ENCODE measurements at regions not wholly inside any gene's neighbourhood (a gene's known extent, or its start where the extent isn't known, plus 50 kb on each side); places are given as distances from the start of the nearest gene placed in this dataset.

GRCh38 chr4:100290585-100290984 lies 100.3 kb upstream of the DDIT4L start:
- TF ChIP-seq, protein P1, sequence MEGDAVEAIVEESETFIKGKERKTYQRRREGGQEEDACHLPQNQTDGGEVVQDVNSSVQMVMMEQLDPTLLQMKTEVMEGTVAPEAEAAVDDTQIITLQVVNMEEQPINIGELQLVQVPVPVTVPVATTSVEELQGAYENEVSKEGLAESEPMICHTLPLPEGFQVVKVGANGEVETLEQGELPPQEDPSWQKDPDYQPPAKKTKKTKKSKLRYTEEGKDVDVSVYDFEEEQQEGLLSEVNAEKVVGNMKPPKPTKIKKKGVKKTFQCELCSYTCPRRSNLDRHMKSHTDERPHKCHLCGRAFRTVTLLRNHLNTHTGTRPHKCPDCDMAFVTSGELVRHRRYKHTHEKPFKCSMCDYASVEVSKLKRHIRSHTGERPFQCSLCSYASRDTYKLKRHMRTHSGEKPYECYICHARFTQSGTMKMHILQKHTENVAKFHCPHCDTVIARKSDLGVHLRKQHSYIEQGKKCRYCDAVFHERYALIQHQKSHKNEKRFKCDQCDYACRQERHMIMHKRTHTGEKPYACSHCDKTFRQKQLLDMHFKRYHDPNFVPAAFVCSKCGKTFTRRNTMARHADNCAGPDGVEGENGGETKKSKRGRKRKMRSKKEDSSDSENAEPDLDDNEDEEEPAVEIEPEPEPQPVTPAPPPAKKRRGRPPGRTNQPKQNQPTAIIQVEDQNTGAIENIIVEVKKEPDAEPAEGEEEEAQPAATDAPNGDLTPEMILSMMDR (IDR thresholded peaks at IDR 0.05; ENCODE audit: extremely low read depth, low read depth, low read length) = no peak
- Histone ChIP-seq H3K4me2 (ENCODE audit: insufficient read depth, low read length) (no peak overlapping the region), H3K36me3 (ENCODE audit: insufficient read depth, low read length) (no peaks in the 10 kb centered on the region), H4K20me1 (ENCODE audit: insufficient read depth, low read length) (no peaks in the 10 kb centered on the region), H3K27me3 (ENCODE audit: insufficient read depth, low read length) (no peaks in the 10 kb centered on the region), H3K4me1 (ENCODE audit: insufficient read depth, low read length) (peaks cover 12% of the 10 kb centered on the region), H3K4me3 (ENCODE audit: insufficient read depth, low read length) (no peak overlapping the region), H3K27ac (ENCODE audit: low read depth, low read length) (no peak overlapping the region), H3K79me2 (ENCODE audit: insufficient read depth, low read length) (no peaks in the 10 kb centered on the region), H3K9me3 (ENCODE audit: low read depth, low read length) (no peaks in the 10 kb centered on the region), H2AFZ (ENCODE audit: low read length) (no peak overlapping the region)
- DNase-seq (ENCODE audit: insufficient read length, low spot score, missing footprints) = no peak

- H3K9me3 ChIP-seq (ENCODE audit: low read depth, low read length) = no peaks in the 10 kb centered on the region
- H3K36me3 ChIP-seq (ENCODE audit: insufficient read depth, low read length) = no peaks in the 10 kb centered on the region
- no peaks in the 10 kb centered on the region for H3K27me3 ChIP-seq (ENCODE audit: insufficient read depth, low read length)
- H2AFZ ChIP-seq (ENCODE audit: low read length) = no peak overlapping the region
- no peaks in the 10 kb centered on the region for H3K79me2 ChIP-seq (ENCODE audit: insufficient read depth, low read length)
- no peak overlapping the region for H3K4me2 ChIP-seq (ENCODE audit: insufficient read depth, low read length)
- H3K27ac ChIP-seq (ENCODE audit: low read depth, low read length) = no peak overlapping the region
- peaks cover 12% of the 10 kb centered on the region for H3K4me1 ChIP-seq (ENCODE audit: insufficient read depth, low read length)
- TF ChIP-seq, protein P1 (IDR thresholded peaks at IDR 0.05; ENCODE audit: extremely low read depth, low read depth, low read length) = no peak
- H4K20me1 ChIP-seq (ENCODE audit: insufficient read depth, low read length) = no peaks in the 10 kb centered on the region
- no peak for DNase-seq (ENCODE audit: insufficient read length, low spot score, missing footprints)
- no peak overlapping the region for H3K4me3 ChIP-seq (ENCODE audit: insufficient read depth, low read length)
Measured at GRCh38 chr4:100289946-100290345, 99.7 kb upstream of the DDIT4L start.

DNA sequence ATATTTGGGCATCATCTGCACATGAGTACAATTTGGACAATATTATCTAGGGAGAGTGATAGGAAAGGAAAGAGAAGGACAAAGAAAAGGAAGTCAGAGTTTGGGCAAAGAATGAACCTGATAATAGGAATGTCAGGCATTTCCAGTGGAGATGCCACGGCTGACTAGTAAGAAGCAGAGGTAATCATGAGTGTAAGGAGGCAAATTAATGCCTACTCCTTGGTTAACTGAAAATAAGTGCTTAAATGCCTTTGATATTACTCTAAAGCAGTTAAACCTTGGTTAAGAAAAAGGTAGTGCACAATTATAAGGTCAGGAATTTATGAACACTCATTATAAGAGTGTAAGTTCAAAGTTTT lies 99.2 kb upstream of the DDIT4L start:
- Histone ChIP-seq H3K4me2 (ENCODE audit: insufficient read depth, low read length) (no peak overlapping the region), H3K79me2 (ENCODE audit: insufficient read depth, low read length) (no peaks in the 10 kb centered on the region), H3K36me3 (ENCODE audit: insufficient read depth, low read length) (no peaks in the 10 kb centered on the region), H3K4me1 (ENCODE audit: insufficient read depth, low read length) (peaks cover 12% of the 10 kb centered on the region), H3K4me3 (ENCODE audit: insufficient read depth, low read length) (no peak overlapping the region), H3K27ac (ENCODE audit: low read depth, low read length) (no peak overlapping the region), H3K27me3 (ENCODE audit: insufficient read depth, low read length) (no peaks in the 10 kb centered on the region), H3K9me3 (ENCODE audit: low read depth, low read length) (no peaks in the 10 kb centered on the region), H4K20me1 (ENCODE audit: insufficient read depth, low read length) (no peaks in the 10 kb centered on the region), H2AFZ (ENCODE audit: low read length) (no peak overlapping the region)
- DNase-seq (ENCODE audit: insufficient read length, low spot score, missing footprints) = no peak
- TF ChIP-seq, protein P1 (IDR thresholded peaks at IDR 0.05; ENCODE audit: extremely low read depth, low read depth, low read length) = no peak

GRCh38 chr4:100288811-100289529 lies 98.7 kb upstream of the DDIT4L start:
- TF ChIP-seq, protein P1 (IDR thresholded peaks at IDR 0.05; ENCODE audit: extremely low read depth, low read depth, low read length) = no peak
- H3K36me3 ChIP-seq (ENCODE audit: insufficient read depth, low read length) = no peaks in the 10 kb centered on the region
- H3K27me3 ChIP-seq (ENCODE audit: insufficient read depth, low read length) = no peaks in the 10 kb centered on the region
- H2AFZ ChIP-seq (ENCODE audit: low read length) = no peak overlapping the region
- H3K9me3 ChIP-seq (ENCODE audit: low read depth, low read length) = no peaks in the 10 kb centered on the region
- H3K79me2 ChIP-seq (ENCODE audit: insufficient read depth, low read length) = no peaks in the 10 kb centered on the region
- no peak overlapping the region for H3K4me2 ChIP-seq (ENCODE audit: insufficient read depth, low read length)
- peaks cover 12% of the 10 kb centered on the region for H3K4me1 ChIP-seq (ENCODE audit: insufficient read depth, low read length)
- H3K27ac ChIP-seq (ENCODE audit: low read depth, low read length) = no peak overlapping the region
- no peaks in the 10 kb centered on the region for H4K20me1 ChIP-seq (ENCODE audit: insufficient read depth, low read length)
- no peak for DNase-seq (ENCODE audit: insufficient read length, low spot score, missing footprints)
- no peak overlapping the region for H3K4me3 ChIP-seq (ENCODE audit: insufficient read depth, low read length)
